GM12891 (cell line): ENCODE measurements at regions not wholly inside any gene's neighbourhood (a gene's known extent, or its start where the extent isn't known, plus 50 kb on each side); places are given as distances from the start of the nearest gene placed in this dataset.
"Not testable (repeated sequence)": the region's sequence is repeated elsewhere in the genome, so short reads cannot be mapped to it uniquely, and the experiment has no call there.

Experiments
- DNase-seq: peaks from one replicate; pipeline ENCODE4 v3.0.0; 2011; ENCODE audit warnings: low spot score; ENCODE audit not compliant: insufficient read length
- FAIRE-seq: peaks from 2 replicates; lab custom pipeline; 2011; peaks lifted over from hg19 to GRCh38; lab: Jason Lieb, UNC
- PAX5 ChIP-seq: IDR thresholded peaks from 2 replicates; pipeline ENCODE4 v1.6.1; 2011; ENCODE audit warnings: low read length, moderate library complexity, mild to moderate bottlenecking; ENCODE audit not compliant: insufficient read depth, severe bottlenecking
- POLR2A ChIP-seq: IDR thresholded peaks from 2 replicates; pipeline ENCODE4 v1.6.1; 2011; ENCODE audit warnings: low read depth, low read length, control low read depth
- POLR2AphosphoS5 ChIP-seq: IDR thresholded peaks from 2 replicates; pipeline ENCODE4 v1.6.1; 2011; ENCODE audit warnings: low read depth, low read length, control low read depth
- POU2F2 ChIP-seq: IDR thresholded peaks from 2 replicates; pipeline ENCODE4 v1.6.1; 2011; ENCODE audit warnings: low read depth, mild to moderate bottlenecking, control low read depth, low read length, moderate library complexity
- SPI1 ChIP-seq: IDR thresholded peaks from 2 replicates; pipeline ENCODE4 v1.6.1; 2011; ENCODE audit warnings: low read depth, low read length, control low read depth
- TAF1 ChIP-seq: IDR thresholded peaks from 2 replicates; pipeline ENCODE4 v1.6.1; 2011; ENCODE audit warnings: low read depth, low read length, control low read depth

DNA sequence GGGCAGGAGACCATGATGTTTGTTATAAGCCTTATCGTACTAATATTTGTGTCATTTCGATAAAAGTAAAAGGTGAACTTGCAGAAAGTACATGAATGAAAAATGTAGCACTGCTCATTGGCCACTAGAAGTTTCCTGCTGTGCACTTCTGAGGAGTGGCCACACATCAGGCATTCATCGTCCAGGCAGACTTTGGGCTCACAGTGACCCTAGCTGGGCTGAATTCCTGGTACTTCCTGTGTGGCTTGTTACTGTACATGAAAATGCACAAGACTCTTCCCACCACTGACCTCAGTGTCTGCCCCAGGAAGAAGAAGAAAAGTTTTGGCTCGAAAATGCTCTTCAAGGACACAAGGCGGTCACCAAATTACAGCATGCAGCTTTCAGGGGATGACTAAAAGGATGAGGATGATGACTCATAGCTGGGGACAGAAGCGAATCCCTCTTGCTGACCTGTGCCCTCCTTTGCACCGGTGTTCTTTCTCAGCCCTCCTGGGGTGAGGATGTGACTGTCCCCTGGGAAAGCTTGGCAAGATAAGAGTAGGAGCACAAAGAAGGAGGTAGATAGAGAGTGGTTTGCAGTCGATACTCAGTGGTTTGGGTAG lies 252.4 kb upstream of the KAZN start:
- FAIRE-seq, result no peak
- TF ChIP-seq POU2F2, result no peak
- TF ChIP-seq PAX5, result no peak
- TF ChIP-seq POLR2A, result no peak
- no peak for TF ChIP-seq POLR2AphosphoS5
- DNase-seq, result no peak

DNA sequence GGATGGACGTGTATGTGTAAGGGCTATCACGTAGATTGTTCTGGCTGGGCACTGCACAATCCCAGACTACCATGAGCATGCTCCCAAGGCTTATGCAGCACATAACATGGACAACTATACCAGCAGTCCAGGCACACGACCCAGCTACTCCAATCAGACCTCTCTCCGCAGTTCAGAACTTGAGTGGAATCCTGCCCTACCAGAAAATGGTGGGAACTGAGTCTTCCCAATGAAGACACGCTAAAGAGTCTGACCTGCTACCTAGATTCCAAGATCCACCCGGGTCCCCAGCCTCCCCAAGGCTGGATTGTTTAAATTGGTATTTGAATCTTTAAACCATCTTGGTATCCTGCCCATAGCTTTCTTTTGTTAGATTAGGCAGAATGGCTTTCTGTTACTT lies 251.3 kb upstream of the KAZN start:
- no peak for DNase-seq
- no peak for FAIRE-seq
- TF ChIP-seq POU2F2, result no peak
- no peak for TF ChIP-seq POLR2AphosphoS5
- no peak for TF ChIP-seq SPI1
- TF ChIP-seq TAF1, result no peak
- TF ChIP-seq PAX5, result no peak
- no peak for TF ChIP-seq POLR2A

DNA sequence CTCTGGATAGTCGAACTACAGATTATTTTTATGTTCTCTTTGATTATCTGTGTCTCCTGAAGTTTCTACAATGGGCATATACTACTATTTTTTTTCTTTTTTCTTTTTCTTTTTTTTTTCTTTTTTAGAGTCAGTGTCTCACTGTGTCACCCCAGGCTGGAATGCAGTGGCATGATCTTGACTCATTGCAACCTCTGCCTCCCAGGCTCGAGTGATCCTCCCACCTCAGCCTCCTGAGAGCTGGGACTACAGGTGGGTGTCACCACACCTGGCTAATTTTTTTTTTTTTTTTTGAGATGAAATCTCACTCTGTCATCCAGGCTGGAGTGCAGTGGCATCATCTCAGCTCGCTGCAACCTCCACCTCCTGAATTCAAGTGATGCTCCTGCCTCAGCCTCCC lies 250.7 kb upstream of the KAZN start:
- DNase-seq (no peak), FAIRE-seq (no peak)
- no peak for TF ChIP-seq POLR2A
- no peak for TF ChIP-seq POU2F2
- no peak for TF ChIP-seq SPI1
- TF ChIP-seq TAF1, result no peak
- TF ChIP-seq PAX5, result no peak
- TF ChIP-seq POLR2AphosphoS5, result no peak

DNA sequence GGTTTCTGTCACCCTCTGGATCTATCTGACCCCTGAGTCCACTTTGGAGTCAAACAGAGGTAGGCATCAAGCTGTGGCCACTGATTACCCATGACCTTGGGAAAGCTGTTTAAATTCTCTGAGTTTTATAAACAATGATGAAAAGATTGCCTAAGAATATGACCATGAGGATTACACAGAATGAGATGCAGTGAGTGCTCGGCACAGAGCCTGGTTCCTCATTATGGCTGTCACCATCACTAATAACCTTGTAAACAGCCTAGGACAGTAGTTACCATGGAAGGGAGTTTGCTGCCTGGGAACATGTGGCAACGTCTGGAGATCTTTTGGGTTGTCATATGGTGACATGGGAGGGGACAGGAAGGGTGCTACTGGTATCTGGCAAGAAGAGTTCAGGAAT lies 248.3 kb upstream of the KAZN start:
- DNase-seq, result no peak
- no peak for FAIRE-seq
- TF ChIP-seq POU2F2 (no peak), PAX5 (no peak), SPI1 (no peak), POLR2AphosphoS5 (no peak), POLR2A (no peak), TAF1 (no peak)

DNA sequence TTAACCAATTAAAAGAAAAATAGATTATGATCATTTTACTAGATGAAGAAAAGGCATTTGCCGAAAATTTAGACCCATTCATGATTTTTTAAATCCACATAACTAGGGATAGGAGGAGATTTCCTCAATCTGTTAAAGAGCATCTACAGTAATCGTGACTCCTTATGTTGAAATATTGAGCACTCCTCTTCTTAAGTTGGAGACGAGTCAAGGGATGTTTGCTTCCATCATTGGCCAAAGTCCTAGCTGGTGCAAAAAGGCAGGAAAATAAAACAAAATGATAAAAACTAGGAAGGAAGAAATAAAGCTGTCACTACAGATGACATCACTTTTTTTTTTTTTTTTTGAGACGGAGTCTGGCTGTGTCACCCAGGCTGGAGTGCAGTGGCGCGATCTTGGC lies 245.6 kb upstream of the KAZN start:
- no peak for FAIRE-seq
- TF ChIP-seq TAF1, result no peak
- DNase-seq, result no peak

DNA sequence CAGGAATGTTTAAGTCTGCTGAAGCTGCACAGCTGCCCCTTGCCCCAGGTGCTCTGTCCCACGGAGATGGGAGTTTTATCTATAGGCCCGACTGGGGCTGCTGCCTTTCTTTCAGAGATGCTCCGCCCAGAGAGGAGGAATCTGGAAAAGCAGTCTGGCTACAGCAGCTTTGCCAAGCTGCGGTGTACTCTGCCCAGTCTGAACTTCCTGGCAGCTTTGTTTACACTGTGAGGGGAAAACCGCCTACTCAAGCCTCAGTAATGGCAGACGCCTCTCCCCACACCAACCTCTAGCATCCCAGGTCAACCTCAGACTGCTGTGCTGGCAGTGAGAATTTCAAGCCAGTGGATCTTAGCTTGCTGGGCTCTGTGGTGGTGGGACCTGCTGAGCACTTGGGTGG lies 237.5 kb upstream of the KAZN start:
- not testable (repeated sequence) for FAIRE-seq, DNase-seq

DNA sequence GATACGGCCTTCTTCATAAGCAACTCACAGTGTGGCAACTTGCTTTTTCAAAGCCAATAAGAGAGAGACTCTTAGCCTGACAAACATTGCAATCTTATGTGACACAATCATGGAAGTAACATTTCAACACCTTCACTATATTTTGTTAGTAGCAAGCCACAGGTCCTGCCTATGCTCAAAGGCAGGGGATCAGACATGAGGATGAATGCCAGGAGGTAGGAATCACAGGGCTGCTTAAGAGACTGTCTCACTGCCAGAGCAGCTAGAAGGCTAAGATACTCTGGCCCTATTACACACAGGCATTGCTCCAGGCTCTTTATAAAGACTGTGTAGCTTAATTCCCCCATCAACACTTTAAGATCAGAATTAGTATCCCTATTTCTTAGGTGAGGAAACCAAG lies 236.2 kb upstream of the KAZN start:
- no peak for FAIRE-seq
- DNase-seq, result no peak
- no peak for TF ChIP-seq POLR2AphosphoS5
- TF ChIP-seq SPI1, result no peak
- TF ChIP-seq PAX5, result no peak
- no peak for TF ChIP-seq TAF1
- TF ChIP-seq POU2F2, result no peak
- TF ChIP-seq POLR2A, result no peak

DNA sequence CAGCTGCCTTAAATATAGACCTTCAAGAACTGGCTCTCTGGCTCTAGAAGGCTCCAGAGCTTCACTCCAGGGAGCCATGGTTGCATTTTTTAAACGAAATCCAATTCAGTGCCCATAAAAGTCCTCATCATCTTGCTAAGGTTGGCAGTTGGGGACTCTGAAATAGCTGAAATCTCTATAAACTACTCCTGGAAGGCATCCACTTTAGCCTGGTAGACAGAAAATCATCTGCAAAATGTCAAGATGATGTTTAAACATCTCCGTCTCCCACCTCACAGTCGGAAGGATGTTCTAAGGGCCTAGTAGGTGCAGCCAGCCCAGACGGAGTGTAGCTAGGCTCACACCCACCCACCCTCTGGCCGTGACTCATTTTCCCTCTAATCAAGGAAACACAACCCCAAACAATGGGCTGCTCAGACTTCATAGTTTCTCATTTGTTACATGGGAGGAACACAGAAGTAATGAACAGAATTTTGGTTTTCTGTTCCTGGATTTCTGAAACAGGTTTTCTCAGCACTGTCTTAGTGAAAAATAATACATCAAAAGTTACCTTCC lies 235.4 kb upstream of the KAZN start:
- TF ChIP-seq SPI1 (no peak), TAF1 (no peak), POLR2A (no peak), POU2F2 (no peak), PAX5 (no peak), POLR2AphosphoS5 (no peak)
- no peak for DNase-seq
- FAIRE-seq, result no peak

DNA sequence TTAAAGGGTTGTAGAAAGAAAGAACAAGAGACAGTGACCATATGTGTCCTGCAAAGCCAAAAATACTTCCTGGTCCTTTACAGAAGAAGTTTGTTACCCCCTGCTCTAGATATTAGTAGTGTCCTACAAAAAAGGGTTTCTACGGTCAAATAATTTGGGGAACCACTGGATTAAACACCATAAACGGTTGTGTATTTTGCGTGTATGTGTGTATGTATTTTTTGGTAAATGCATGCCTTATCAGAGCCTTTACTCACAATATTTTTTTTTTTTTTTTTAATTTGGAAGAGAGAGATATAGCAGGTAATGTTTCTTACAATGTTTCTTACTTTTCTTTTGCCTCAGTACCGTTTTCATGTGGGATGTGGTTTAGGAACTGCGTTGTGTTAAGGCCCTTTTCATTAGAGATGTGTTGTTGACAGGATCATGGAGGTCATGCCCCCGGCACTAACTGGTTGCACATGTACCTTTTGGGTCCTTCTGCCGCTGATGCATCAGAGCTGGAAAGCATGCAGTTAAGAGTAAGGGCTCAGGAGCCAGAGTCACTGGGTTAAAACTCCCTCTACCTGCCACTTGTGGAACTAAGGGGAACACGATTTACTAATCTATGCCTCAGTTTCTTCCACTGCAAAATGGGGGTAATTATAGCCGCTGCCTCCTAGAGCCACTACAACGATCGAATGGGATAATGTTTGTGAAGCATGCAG lies 234.6 kb upstream of the KAZN start:
- DNase-seq (no peak), FAIRE-seq (no peak)
- TF ChIP-seq POLR2A (no peak), POU2F2 (no peak)

DNA sequence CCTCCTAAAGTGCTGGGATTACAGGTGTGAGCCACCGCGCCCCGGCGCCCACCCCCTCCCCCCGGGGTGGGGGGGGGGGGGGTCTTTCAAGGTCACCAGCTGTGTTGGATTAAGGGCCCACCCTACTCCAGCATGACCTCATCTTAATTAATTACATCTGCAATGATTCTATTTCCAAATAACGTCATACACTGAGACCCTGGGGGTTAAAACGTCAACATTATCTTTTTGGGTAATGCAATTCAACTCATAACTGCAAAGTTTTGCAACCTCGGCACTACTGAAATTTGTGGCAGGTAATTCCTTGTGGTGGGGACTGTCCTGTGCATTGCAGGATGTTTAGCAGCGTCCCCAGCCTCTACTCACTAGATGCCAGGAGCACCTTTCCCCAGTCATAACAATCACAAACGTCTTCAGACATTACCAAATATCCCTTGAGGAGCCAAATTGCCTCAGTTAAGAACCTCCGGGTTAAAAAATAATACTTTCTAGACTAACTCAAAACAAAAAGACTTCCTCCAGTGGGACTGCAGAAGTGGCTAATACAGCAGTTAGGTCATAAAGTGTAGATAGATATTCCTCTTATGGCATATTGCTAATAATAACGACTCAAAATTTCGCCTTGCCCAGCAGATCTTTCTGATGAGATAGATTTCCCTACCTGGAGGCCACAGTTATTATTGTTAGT lies 233.0 kb upstream of the KAZN start:
- no peak for FAIRE-seq
- no peak for TF ChIP-seq PAX5
- TF ChIP-seq SPI1, result no peak
- no peak for TF ChIP-seq TAF1
- TF ChIP-seq POLR2AphosphoS5, result no peak
- TF ChIP-seq POLR2A, result no peak
- no peak for TF ChIP-seq POU2F2
- DNase-seq, result no peak
